DND-41 (cell line): ENCODE measurements at regions not wholly inside any gene's neighbourhood (a gene's known extent, or its start where the extent isn't known, plus 50 kb on each side); places are given as distances from the start of the nearest gene placed in this dataset.

Source experiments
- EZH2 ChIP-seq: IDR thresholded peaks from 3 replicates; pipeline ENCODE4 v1.6.1; 2012; ENCODE audit warnings: borderline replicate concordance, low read depth, mild to moderate bottlenecking, moderate library complexity, low read length, inconsistent platforms; ENCODE audit not compliant: severe bottlenecking
- TF ChIP-seq, protein P1 (sequence below): IDR thresholded peaks from 2 replicates; pipeline ENCODE4 v1.5.1; 2012; ENCODE audit warnings: borderline replicate concordance, low read length, moderate library complexity, mild to moderate bottlenecking; ENCODE audit not compliant: poor library complexity, severe bottlenecking; ENCODE audit errors: extremely low read depth

GRCh38 chr4:62250100-62250499 is 1050.0 kb downstream of the ADGRL3 start:
- no peak for TF ChIP-seq EZH2
- TF ChIP-seq, protein P1, sequence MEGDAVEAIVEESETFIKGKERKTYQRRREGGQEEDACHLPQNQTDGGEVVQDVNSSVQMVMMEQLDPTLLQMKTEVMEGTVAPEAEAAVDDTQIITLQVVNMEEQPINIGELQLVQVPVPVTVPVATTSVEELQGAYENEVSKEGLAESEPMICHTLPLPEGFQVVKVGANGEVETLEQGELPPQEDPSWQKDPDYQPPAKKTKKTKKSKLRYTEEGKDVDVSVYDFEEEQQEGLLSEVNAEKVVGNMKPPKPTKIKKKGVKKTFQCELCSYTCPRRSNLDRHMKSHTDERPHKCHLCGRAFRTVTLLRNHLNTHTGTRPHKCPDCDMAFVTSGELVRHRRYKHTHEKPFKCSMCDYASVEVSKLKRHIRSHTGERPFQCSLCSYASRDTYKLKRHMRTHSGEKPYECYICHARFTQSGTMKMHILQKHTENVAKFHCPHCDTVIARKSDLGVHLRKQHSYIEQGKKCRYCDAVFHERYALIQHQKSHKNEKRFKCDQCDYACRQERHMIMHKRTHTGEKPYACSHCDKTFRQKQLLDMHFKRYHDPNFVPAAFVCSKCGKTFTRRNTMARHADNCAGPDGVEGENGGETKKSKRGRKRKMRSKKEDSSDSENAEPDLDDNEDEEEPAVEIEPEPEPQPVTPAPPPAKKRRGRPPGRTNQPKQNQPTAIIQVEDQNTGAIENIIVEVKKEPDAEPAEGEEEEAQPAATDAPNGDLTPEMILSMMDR, result no peak
